Hypothalamus (tissue), 51 donors: ENCODE measurements at regions not wholly inside any gene's neighbourhood (a gene's known extent, or its start where the extent isn't known, plus 50 kb on each side); places are given as distances from the start of the nearest gene placed in this dataset.

Source experiments
- DNase-seq, 51 donors: peaks; one replicate each; lab custom pipeline; 2025; lab: John Stamatoyannopoulos, UW

GRCh38 chr1:114232691-114233090 lies 79.0 kb upstream of the SYT6 start:
- no peak for DNase-seq

- DNase-seq = no peak
Measured at GRCh38 chr1:114231301-114231700, 77.6 kb upstream of the SYT6 start.

GRCh38 chr1:114229368-114229767 lies 75.7 kb upstream of the SYT6 start:
- DNase-seq = no peak

- DNase-seq = no peak
Measured at GRCh38 chr1:114227059-114227458, 73.4 kb upstream of the SYT6 start.

- no peak for DNase-seq
Measured at GRCh38 chr1:114224196-114224907, 70.7 kb upstream of the SYT6 start.

GRCh38 chr1:114222920-114223319 lies 69.3 kb upstream of the SYT6 start:
- no peak for DNase-seq

GRCh38 chr1:114219172-114219868 lies 65.7 kb upstream of the SYT6 start:
- DNase-seq = peak in 5 of 51 donors; percentile 3 to 24 (median 7)

- no peak for DNase-seq
Measured at GRCh38 chr1:114218361-114219171, 64.9 kb upstream of the SYT6 start.

- no peak for DNase-seq
Measured at GRCh38 chr1:114216431-114217173, 62.9 kb upstream of the SYT6 start.

- no peak for DNase-seq
Measured at GRCh38 chr1:114215436-114215835, 61.8 kb upstream of the SYT6 start.

- DNase-seq = no peak
Measured at GRCh38 chr1:114214016-114214415, 60.3 kb upstream of the SYT6 start.

GRCh38 chr1:114209971-114210370 lies 56.3 kb upstream of the SYT6 start:
- DNase-seq = no peak

GRCh38 chr1:114208714-114209113 lies 55.0 kb upstream of the SYT6 start:
- no peak for DNase-seq

GRCh38 chr1:114208106-114208505 lies 54.4 kb upstream of the SYT6 start:
- no peak for DNase-seq

- no peak for DNase-seq
Measured at GRCh38 chr1:114207635-114208034, 54.0 kb upstream of the SYT6 start.

GRCh38 chr1:114206392-114206791 lies 52.7 kb upstream of the SYT6 start:
- DNase-seq = no peak

GRCh38 chr1:114203595-114204128 lies 50.0 kb upstream of the SYT6 start:
- no peak for DNase-seq
